Upper lobe of left lung (tissue), 4 donors: ENCODE measurements at regions not wholly inside any gene's neighbourhood (a gene's known extent, or its start where the extent isn't known, plus 50 kb on each side); places are given as distances from the start of the nearest gene placed in this dataset.

Source experiments
- POLR2A ChIP-seq, 4 donors: fragments of 450-650 bp; IDR thresholded peaks; one replicate each; pipeline ENCODE4 v1.5.1; 2016 to 2017; ENCODE audit warnings: antibody characterized with exemption in 4 of 4, mild to moderate bottlenecking in 2 of 4
- POLR2AphosphoS5 ChIP-seq, 2 donors: sonication (generic); formaldehyde crosslinking; IDR thresholded peaks; one replicate each; pipeline ENCODE4 v1.5.1; 2017; ENCODE audit warnings: antibody characterized with exemption in 2 of 2

DNA sequence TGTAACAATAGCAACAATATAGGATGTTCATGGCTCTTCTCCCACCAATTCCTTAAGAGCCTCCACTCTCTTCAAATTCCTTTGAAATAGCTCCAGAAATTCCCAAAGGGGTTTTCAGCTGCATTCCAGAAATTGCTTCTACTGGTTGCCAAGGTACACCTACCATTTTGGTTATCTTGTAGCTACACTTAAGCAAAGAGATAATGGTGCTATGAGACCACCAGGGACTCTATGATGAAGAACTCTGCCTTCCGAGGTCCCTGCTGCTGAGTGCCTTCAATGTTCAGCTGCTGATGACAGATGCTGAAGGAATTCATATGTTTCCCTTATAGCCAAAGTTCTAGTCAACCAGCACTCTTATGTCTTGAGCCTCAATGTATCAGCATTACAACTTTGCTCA is 78.4 kb downstream of the POU4F1 start:
- TF ChIP-seq POLR2A (IDR thresholded peaks at IDR 0.05) (no peak), POLR2AphosphoS5 (IDR thresholded peaks at IDR 0.05) (no peak)
